HCT116 (cell line): ENCODE measurements at regions not wholly inside any gene's neighbourhood (a gene's known extent, or its start where the extent isn't known, plus 50 kb on each side); places are given as distances from the start of the nearest gene placed in this dataset.

Experiments
- ATAC-seq: fragments of 200-7000 bp; cut with Tn5 transposase; 2 replicates; pipeline ENCODE4 v1.9.1; 2020; ENCODE audit warnings: mild to moderate bottlenecking, moderate library complexity
- BruUV-seq: library from RNA; stranded (reverse); fragments of 400-500 nt; replicated peaks from 2 replicates; lab custom pipeline; 2021; lab: Mats Ljungman, UMichigan
- CTCF ChIA-PET: fragments of 300-600 bp; sonication (Branson Sonifier 250); formaldehyde crosslinking; loops from one replicate; lab custom pipeline; 2021; ENCODE audit warnings: antibody characterized with exemption; lab: Charles Lee
- POLR2A ChIA-PET: fragments of 300-600, 350-600 bp; sonication (Branson Sonifier 250); formaldehyde crosslinking; loops from one replicate; lab custom pipeline; 2021; ENCODE audit warnings: antibody characterized with exemption; lab: Charles Lee
- RAD21 ChIA-PET, 2 experiments: fragments of 300-600 bp; sonication (Branson Sonifier 250); formaldehyde crosslinking; loops; one replicate each; lab custom pipeline; 2023; ENCODE audit warnings: low total read pairs in 2 of 2; ENCODE audit not compliant: uncharacterized antibody in 2 of 2, unreplicated experiment in 2 of 2, low non-redundant PET in 1 of 2; lab: Charles Lee
- DNase-seq: peaks from one replicate; pipeline ENCODE4 v3.0.0-alpha.2; 2010; ENCODE audit warnings: low read depth, low spot score
- H2AFZ ChIP-seq: fragments of 200-600 bp; shearing (Covaris generic), sonication (generic); 2 replicates; pipeline ENCODE4 v1.6.1; 2017; ENCODE audit warnings: low read depth, mixed run types, mixed read lengths, antibody characterized with exemption, low read length; ENCODE audit not compliant: poor library complexity, severe bottlenecking
- H3K27ac ChIP-seq: 2 replicates; pipeline ENCODE4 v1.5.1; 2012; ENCODE audit warnings: low read depth, low read length
- H3K27me3 ChIP-seq: fragments of 200-600 bp; sonication (generic); 2 replicates; pipeline ENCODE4 v1.6.1; 2016; ENCODE audit warnings: mixed run types, low read length, mixed read lengths; ENCODE audit not compliant: insufficient read depth
- H3K36me3 ChIP-seq, 2 experiments: fragments of 200-500 bp in 1 of 2; fragments of 200-600 bp in 1 of 2; sonication (Bioruptor generic) in 1 of 2; sonication (generic) in 1 of 2; 2 replicates each; pipeline versions ENCODE4 v1.5.1 to v1.6.1; 2014 to 2016; ENCODE audit warnings: low read length in 2 of 2, inconsistent platforms in 1 of 2, mixed read lengths in 1 of 2, mixed run types in 1 of 2; ENCODE audit not compliant: insufficient read depth in 2 of 2, control insufficient read depth in 1 of 2
- H3K4me1 ChIP-seq, 2 experiments: fragments of 200-600 bp in 1 of 2; sonication (generic) in 1 of 2; 2 replicates each; pipeline versions ENCODE4 v1.5.1 to v1.6.1; 2012 to 2017; ENCODE audit warnings: low read length in 2 of 2, inconsistent platforms in 1 of 2, mild to moderate bottlenecking in 1 of 2, mixed read lengths in 1 of 2, mixed run types in 1 of 2, moderate library complexity in 1 of 2; ENCODE audit not compliant: insufficient read depth in 2 of 2, control insufficient read depth in 1 of 2
- H3K4me2 ChIP-seq: fragments of 200-600 bp; sonication (generic); 2 replicates; pipeline ENCODE4 v1.6.1; 2017; ENCODE audit warnings: mixed run types, low read length, mixed read lengths
- H3K4me3 ChIP-seq, 2 experiments: fragments of 200-600 bp in 1 of 2; sonication (generic) in 1 of 2; replicated peaks in 1 of 2; 2 replicates each; pipeline ENCODE4 v1.5.1; 2011 to 2016; ENCODE audit warnings: low read length in 2 of 2, control low read depth in 1 of 2, low read depth in 1 of 2, mild to moderate bottlenecking in 1 of 2, mixed read lengths in 1 of 2, mixed run types in 1 of 2
- H3K79me2 ChIP-seq: fragments of 200-600 bp; sonication (generic); 2 replicates; pipeline ENCODE4 v1.6.1; 2017; ENCODE audit warnings: mild to moderate bottlenecking, mixed run types, low read length, moderate library complexity, mixed read lengths; ENCODE audit not compliant: insufficient read depth
- H3K9ac ChIP-seq: fragments of 200-600 bp; sonication (generic); 2 replicates; pipeline ENCODE4 v1.6.1; 2016; ENCODE audit warnings: low read length, mixed read lengths
- H3K9me2 ChIP-seq: fragments of 200-600 bp; sonication (generic), shearing (Covaris generic); 2 replicates; pipeline ENCODE4 v1.6.1; 2017; ENCODE audit warnings: mixed run types, mild to moderate bottlenecking, moderate library complexity; ENCODE audit not compliant: insufficient read depth
- H3K9me3 ChIP-seq, 2 experiments: fragments of 200-500 bp in 1 of 2; fragments of 200-600 bp in 1 of 2; sonication (Bioruptor generic) in 1 of 2; sonication (generic) in 1 of 2; 2 replicates each; pipeline ENCODE4 v1.6.1; 2014 to 2017; ENCODE audit warnings: low read length in 2 of 2, mixed read lengths in 2 of 2, inconsistent platforms in 1 of 2, low read depth in 1 of 2, mild to moderate bottlenecking in 1 of 2, mixed run types in 1 of 2, moderate library complexity in 1 of 2; ENCODE audit not compliant: control insufficient read depth in 1 of 2, insufficient read depth in 1 of 2
- H4K20me1 ChIP-seq: fragments of 200-600 bp; sonication (generic), shearing (Covaris generic); 2 replicates; pipeline ENCODE4 v1.6.1; 2017; ENCODE audit warnings: mixed run types, mild to moderate bottlenecking, moderate library complexity; ENCODE audit not compliant: insufficient read depth
- CBX3 ChIP-seq: IDR thresholded peaks from 2 replicates; pipeline ENCODE4 v1.6.1; 2012; ENCODE audit warnings: low read depth
- EGR1 ChIP-seq: IDR thresholded peaks from 2 replicates; pipeline ENCODE4 v1.6.1; 2012; ENCODE audit warnings: low read depth
- EZH2 ChIP-seq: fragments of 200-600 bp; sonication (generic); IDR thresholded peaks from 2 replicates; pipeline ENCODE4 v1.6.1; 2017; ENCODE audit warnings: antibody characterized with exemption, mixed run types
- JUND ChIP-seq: IDR thresholded peaks from 2 replicates; pipeline ENCODE4 v1.6.1; 2012
- RAD21 ChIP-seq: IDR thresholded peaks from 2 replicates; pipeline ENCODE4 v1.6.1; 2012; ENCODE audit warnings: low read depth, mild to moderate bottlenecking
- SRF ChIP-seq: IDR thresholded peaks from 2 replicates; pipeline ENCODE4 v1.6.1; 2012; ENCODE audit warnings: low read depth
- TCF7L2 ChIP-seq: IDR thresholded peaks from 2 replicates; pipeline ENCODE4 v1.7.0; 2011; ENCODE audit warnings: borderline replicate concordance, inconsistent platforms; ENCODE audit not compliant: insufficient read depth, insufficient read length; ENCODE audit errors: extremely low read depth
- YY1 ChIP-seq: IDR thresholded peaks from 2 replicates; pipeline ENCODE4 v1.6.1; 2011; ENCODE audit warnings: low read length, low read depth, moderate library complexity, mild to moderate bottlenecking; ENCODE audit not compliant: insufficient replicate concordance; ENCODE audit errors: extremely low read depth
- ZFX ChIP-seq: fragments of 450-650 bp; IDR thresholded peaks from 2 replicates; pipeline ENCODE4 v1.6.1; 2017
- ZNF274 ChIP-seq: fragments of 200-500 bp; sonication (Bioruptor generic); IDR thresholded peaks from 2 replicates; pipeline ENCODE4 v1.6.1; 2014; ENCODE audit warnings: mild to moderate bottlenecking, low read depth, low read length, inconsistent platforms
- intact Hi-C: fragments of 100-400 bp; cut with micrococcal nuclease; formaldehyde crosslinking; loops from 2 replicates; pipeline ENCODE4 v1.10.0; 2022
- TF ChIP-seq, protein P1 (sequence below): IDR thresholded peaks from 2 replicates; pipeline ENCODE4 v1.6.1; 2012
- TF ChIP-seq, protein P2 (sequence below): IDR thresholded peaks from 2 replicates; pipeline ENCODE4 v1.6.1; 2012
- TF ChIP-seq, protein P3 (sequence below): IDR thresholded peaks from 2 replicates; pipeline ENCODE4 v1.6.1; 2011; ENCODE audit warnings: mild to moderate bottlenecking, low read length, moderate library complexity; ENCODE audit not compliant: insufficient replicate concordance; ENCODE audit errors: extremely low read depth
- TF ChIP-seq, protein P4 (sequence below): IDR thresholded peaks from 2 replicates; pipeline ENCODE4 v1.6.1; 2012; ENCODE audit warnings: low read depth

DNA sequence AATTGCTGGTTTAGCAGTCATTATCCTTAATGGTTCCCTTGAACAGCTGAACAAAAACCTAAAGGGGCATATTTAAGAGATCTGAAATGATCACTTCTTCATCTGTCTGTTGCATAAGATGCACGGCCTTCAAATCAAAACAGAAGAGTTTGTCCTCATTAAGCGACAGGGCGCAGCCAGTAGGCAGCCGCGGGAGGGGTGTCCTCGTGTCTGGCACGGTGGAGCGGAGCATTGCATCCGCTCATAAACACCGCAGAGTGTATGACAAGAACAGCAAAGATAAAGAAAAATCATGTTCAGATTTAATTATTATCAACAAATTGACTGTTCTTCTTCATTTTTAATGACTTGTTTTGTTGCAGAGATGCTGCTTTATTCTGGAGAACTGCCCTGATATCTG, 255.6 kb upstream of the ADARB2 start:
- no peaks in the 10 kb centered on the region for H3K9me2 ChIP-seq
- TF ChIP-seq YY1 (no peak), RAD21 (no peak)
- TF ChIP-seq, protein P1, sequence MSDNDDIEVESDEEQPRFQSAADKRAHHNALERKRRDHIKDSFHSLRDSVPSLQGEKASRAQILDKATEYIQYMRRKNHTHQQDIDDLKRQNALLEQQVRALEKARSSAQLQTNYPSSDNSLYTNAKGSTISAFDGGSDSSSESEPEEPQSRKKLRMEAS = no peak
- H3K4me2 ChIP-seq = no peak overlapping the region
- POLR2A ChIA-PET = no interaction called here
- H3K27ac ChIP-seq = no peak overlapping the region
- ATAC-seq = no peak
- H3K27me3 ChIP-seq = no peaks in the 10 kb centered on the region
- DNase-seq = no peak
- RAD21 ChIA-PET = no interaction called here
- H3K36me3 ChIP-seq = no peaks in the 10 kb centered on the region
- no peaks in the 10 kb centered on the region for H3K4me1 ChIP-seq
- CTCF ChIA-PET = no interaction called here
- no TSS peak for BruUV-seq
- no peak overlapping the region for H3K9ac ChIP-seq
- no peak overlapping the region for H3K4me3 ChIP-seq
- H4K20me1 ChIP-seq = no peaks in the 10 kb centered on the region
- H3K9me3 ChIP-seq = peaks cover 11 to 19% of the 10 kb centered on the region in 2 experiments; a peak in 2 of 4 replicates
- no peaks in the 10 kb centered on the region for H3K79me2 ChIP-seq
- H2AFZ ChIP-seq = no peak overlapping the region
- intact Hi-C loops = no loop called here

DNA sequence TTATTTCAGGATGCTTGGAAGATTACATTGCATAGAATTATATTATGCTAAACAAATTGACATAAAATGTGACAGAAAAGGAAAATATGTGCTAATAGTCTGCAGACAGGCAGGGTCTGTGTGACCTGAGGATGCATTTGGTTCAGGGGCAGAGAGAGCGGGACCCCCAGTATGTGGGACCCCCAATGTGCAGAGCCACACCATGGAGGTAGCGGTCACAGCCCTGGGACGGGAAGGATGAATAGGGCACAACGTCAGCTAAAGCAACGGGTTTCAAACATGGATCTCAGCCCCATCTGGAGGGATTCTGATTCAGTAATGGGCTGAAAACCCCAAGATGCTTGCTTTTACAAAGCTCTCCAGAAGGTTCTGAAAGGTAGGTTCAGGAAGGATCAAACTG, 251.8 kb upstream of the ADARB2 start:
- Histone ChIP-seq H3K27ac (no peak overlapping the region), H3K4me2 (no peak overlapping the region), H3K9me3 (peaks cover 14 to 20% of the 10 kb centered on the region in 2 experiments; a peak in 2 of 4 replicates), H3K36me3 (no peaks in the 10 kb centered on the region), H3K9ac (no peak overlapping the region), H2AFZ (no peak overlapping the region), H3K4me1 (no peaks in the 10 kb centered on the region), H3K9me2 (no peaks in the 10 kb centered on the region), H3K4me3 (no peak overlapping the region), H3K27me3 (no peaks in the 10 kb centered on the region), H3K79me2 (no peaks in the 10 kb centered on the region), H4K20me1 (no peaks in the 10 kb centered on the region)
- RAD21 ChIA-PET = no interaction called here
- no peak for ATAC-seq
- no TSS peak for BruUV-seq
- intact Hi-C loops = no loop called here
- DNase-seq = no peak
- CTCF ChIA-PET = no interaction called here
- POLR2A ChIA-PET = no interaction called here
- TF ChIP-seq, protein P2, sequence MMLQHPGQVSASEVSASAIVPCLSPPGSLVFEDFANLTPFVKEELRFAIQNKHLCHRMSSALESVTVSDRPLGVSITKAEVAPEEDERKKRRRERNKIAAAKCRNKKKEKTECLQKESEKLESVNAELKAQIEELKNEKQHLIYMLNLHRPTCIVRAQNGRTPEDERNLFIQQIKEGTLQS = no peak
- TF ChIP-seq ZNF274 (no peak), EGR1 (no peak), ZFX (no peak), RAD21 (no peak), EZH2 (no peak), YY1 (no peak), TCF7L2 (no peak), JUND (no peak), CBX3 (no peak), SRF (no peak)
- TF ChIP-seq, protein P1 = no peak
- TF ChIP-seq, protein P3, sequence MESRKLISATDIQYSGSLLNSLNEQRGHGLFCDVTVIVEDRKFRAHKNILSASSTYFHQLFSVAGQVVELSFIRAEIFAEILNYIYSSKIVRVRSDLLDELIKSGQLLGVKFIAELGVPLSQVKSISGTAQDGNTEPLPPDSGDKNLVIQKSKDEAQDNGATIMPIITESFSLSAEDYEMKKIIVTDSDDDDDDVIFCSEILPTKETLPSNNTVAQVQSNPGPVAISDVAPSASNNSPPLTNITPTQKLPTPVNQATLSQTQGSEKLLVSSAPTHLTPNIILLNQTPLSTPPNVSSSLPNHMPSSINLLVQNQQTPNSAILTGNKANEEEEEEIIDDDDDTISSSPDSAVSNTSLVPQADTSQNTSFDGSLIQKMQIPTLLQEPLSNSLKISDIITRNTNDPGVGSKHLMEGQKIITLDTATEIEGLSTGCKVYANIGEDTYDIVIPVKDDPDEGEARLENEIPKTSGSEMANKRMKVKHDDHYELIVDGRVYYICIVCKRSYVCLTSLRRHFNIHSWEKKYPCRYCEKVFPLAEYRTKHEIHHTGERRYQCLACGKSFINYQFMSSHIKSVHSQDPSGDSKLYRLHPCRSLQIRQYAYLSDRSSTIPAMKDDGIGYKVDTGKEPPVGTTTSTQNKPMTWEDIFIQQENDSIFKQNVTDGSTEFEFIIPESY = no peak
- TF ChIP-seq, protein P4, sequence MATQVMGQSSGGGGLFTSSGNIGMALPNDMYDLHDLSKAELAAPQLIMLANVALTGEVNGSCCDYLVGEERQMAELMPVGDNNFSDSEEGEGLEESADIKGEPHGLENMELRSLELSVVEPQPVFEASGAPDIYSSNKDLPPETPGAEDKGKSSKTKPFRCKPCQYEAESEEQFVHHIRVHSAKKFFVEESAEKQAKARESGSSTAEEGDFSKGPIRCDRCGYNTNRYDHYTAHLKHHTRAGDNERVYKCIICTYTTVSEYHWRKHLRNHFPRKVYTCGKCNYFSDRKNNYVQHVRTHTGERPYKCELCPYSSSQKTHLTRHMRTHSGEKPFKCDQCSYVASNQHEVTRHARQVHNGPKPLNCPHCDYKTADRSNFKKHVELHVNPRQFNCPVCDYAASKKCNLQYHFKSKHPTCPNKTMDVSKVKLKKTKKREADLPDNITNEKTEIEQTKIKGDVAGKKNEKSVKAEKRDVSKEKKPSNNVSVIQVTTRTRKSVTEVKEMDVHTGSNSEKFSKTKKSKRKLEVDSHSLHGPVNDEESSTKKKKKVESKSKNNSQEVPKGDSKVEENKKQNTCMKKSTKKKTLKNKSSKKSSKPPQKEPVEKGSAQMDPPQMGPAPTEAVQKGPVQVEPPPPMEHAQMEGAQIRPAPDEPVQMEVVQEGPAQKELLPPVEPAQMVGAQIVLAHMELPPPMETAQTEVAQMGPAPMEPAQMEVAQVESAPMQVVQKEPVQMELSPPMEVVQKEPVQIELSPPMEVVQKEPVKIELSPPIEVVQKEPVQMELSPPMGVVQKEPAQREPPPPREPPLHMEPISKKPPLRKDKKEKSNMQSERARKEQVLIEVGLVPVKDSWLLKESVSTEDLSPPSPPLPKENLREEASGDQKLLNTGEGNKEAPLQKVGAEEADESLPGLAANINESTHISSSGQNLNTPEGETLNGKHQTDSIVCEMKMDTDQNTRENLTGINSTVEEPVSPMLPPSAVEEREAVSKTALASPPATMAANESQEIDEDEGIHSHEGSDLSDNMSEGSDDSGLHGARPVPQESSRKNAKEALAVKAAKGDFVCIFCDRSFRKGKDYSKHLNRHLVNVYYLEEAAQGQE = no peak
